ENCODE measurements at regions not wholly inside any gene's neighbourhood (a gene's known extent, or its start where the extent isn't known, plus 50 kb on each side); places are given as distances from the start of the nearest gene placed in this dataset.

DNA sequence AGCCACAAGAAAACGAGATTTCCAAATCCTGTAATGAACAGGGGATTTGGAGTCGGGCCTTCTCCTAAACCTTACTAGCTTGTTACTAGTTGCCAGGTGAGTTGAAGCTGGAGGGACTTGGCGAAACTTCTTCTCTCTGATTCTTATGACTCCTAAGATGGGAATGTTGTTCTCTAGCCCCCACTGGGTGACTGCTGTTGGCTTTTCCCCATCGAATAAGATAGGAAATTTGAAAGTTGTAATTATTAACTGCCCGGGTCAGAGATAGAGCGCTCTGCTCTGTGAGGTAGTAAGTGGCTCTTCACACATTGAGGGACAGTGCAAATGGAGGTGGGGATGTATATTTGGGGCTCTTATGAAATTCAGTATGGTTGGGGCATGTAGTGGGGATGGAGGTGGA is 111.2 kb upstream of the MBNL2 start:
- intact Hi-C loops (cut with DNase I; ENCODE audit: low total_unique reads), result loop anchor here (5.0 kb wide), 2 partner anchors 231 to 246 kb away; no protein-coding TSS in a partner anchor
- Histone ChIP-seq H3K4me3 (no peak overlapping the region), H3K27ac (no peak overlapping the region), H3K9me3 (no peaks in the 10 kb centered on the region), H3K36me3 (no peaks in the 10 kb centered on the region), H3K4me1 (peaks cover 5 to 26% (median 9%) of the 10 kb centered on the region in 6 donors), H3K27me3 (replicated peaks in 1 of 7) (peaks cover 0 to 26% (median 0%) of the 10 kb centered on the region in 7 donors)
- DNase-seq, result no peak
- TF ChIP-seq CTCF (IDR thresholded peaks at IDR 0.05 in 8 of 11, conservative IDR thresholded peaks at IDR 0.05 in 3 of 11), result no peak
- no peak for TF ChIP-seq POLR2AphosphoS5 (IDR thresholded peaks at IDR 0.05)
- no peak for TF ChIP-seq POLR2A (IDR thresholded peaks at IDR 0.05)
- WGBS, 5 donors, result 89 to 96% (median 90%) methylated on average over 6 of the region's 6 CpGs

- intact Hi-C loops (cut with DNase I; ENCODE audit: low total_unique reads), result loop anchor here (5.0 kb wide), 2 partner anchors 231 to 246 kb away; no protein-coding TSS in a partner anchor
- 83 to 89% (median 87%) methylated on average over 7 of the region's 7 CpGs for WGBS, 5 donors
- TF ChIP-seq POLR2AphosphoS5 (IDR thresholded peaks at IDR 0.05) (no peak), CTCF (IDR thresholded peaks at IDR 0.05 in 8 of 11, conservative IDR thresholded peaks at IDR 0.05 in 3 of 11) (no peak), POLR2A (IDR thresholded peaks at IDR 0.05) (no peak)
- no peak for DNase-seq
- Histone ChIP-seq H3K36me3 (no peaks in the 10 kb centered on the region), H3K27ac (no peak overlapping the region), H3K27me3 (replicated peaks in 1 of 7) (peaks cover 0 to 29% (median 0%) of the 10 kb centered on the region in 7 donors), H3K4me1 (peaks cover 5 to 26% (median 9%) of the 10 kb centered on the region in 6 donors), H3K9me3 (no peaks in the 10 kb centered on the region), H3K4me3 (no peak overlapping the region)
These were observed 110.4 kb upstream of the MBNL2 start for GRCh38 chr13:97111756-97112155.

GRCh38 chr13:97112446-97113152 is 109.5 kb upstream of the MBNL2 start:
- intact Hi-C loops (cut with DNase I; ENCODE audit: low total_unique reads), result loop anchor here (5.0 kb wide), 2 partner anchors 230 to 245 kb away; no protein-coding TSS in a partner anchor
- H3K27me3 ChIP-seq (replicated peaks in 1 of 7), result peaks cover 0 to 29% (median 0%) of the 10 kb centered on the region in 7 donors
- WGBS, 5 donors, result 80 to 85% (median 82%) methylated on average over 12 of the region's 12 CpGs
- TF ChIP-seq POLR2A (IDR thresholded peaks at IDR 0.05) (no peak), CTCF (IDR thresholded peaks at IDR 0.05 in 8 of 11, conservative IDR thresholded peaks at IDR 0.05 in 3 of 11) (no peak), POLR2AphosphoS5 (IDR thresholded peaks at IDR 0.05) (no peak)
- DNase-seq, result no peak
- no peaks in the 10 kb centered on the region for H3K36me3 ChIP-seq
- no peak overlapping the region for H3K4me3 ChIP-seq
- peaks cover 5 to 30% (median 9%) of the 10 kb centered on the region in 6 donors for H3K4me1 ChIP-seq
- H3K9me3 ChIP-seq, result no peaks in the 10 kb centered on the region
- H3K27ac ChIP-seq, result no peak overlapping the region

DNA sequence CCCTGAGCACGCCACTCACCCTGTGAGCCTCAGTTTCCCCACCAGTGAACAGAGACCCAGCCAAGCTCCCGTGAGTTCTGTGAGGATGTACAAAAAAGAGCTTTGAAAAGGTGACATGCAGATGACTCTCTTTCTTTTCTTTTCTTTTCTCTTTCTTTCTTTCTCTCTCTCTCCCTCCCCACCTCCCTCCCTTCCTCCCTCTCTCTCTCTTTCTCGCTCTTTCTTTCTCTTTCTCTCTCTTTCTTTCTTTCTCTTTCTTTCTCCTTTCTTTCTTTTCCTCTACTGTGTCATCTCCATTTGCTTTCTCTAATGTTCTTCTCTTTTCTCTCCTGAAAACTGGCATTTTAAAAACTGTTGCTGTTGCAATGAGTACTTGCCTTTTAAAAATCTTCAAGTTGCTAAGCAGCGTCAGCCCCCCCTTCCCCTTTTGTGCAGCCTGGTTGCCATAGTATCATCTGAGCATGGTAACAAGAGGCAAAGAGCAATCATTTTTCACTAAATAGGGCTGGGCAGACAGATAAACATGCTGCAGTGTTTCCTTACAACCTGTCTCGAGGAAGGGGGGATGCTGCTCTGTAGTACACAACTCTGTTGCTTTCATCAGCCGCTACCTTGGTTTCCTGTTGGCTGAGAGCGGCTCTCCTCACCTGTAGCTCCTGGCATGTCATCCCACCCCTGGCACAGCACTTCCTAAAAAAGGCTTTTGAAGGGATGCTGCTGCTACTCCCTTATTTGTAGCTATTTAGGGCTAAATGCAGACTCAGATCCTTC is 108.7 kb upstream of the MBNL2 start:
- 57 to 72% (median 65%) methylated on average over 7 of the region's 7 CpGs for WGBS, 5 donors
- Histone ChIP-seq H3K27ac (no peak overlapping the region), H3K9me3 (no peaks in the 10 kb centered on the region), H3K4me1 (peaks cover 5 to 30% (median 9%) of the 10 kb centered on the region in 6 donors), H3K27me3 (replicated peaks in 1 of 7) (peaks cover 0 to 29% (median 0%) of the 10 kb centered on the region in 7 donors), H3K36me3 (no peaks in the 10 kb centered on the region), H3K4me3 (no peak overlapping the region)
- TF ChIP-seq POLR2A (IDR thresholded peaks at IDR 0.05), result no peak
- no peak for TF ChIP-seq POLR2AphosphoS5 (IDR thresholded peaks at IDR 0.05)
- no peak for TF ChIP-seq CTCF (IDR thresholded peaks at IDR 0.05 in 8 of 11, conservative IDR thresholded peaks at IDR 0.05 in 3 of 11)
- intact Hi-C loops (cut with DNase I; ENCODE audit: low total_unique reads), result loop anchor here (5.0 kb wide), 2 partner anchors 229 to 244 kb away; no protein-coding TSS in a partner anchor
- DNase-seq, result no peak

All from spleen (tissue), 11 donors.